Ureter (tissue), 1 donor: ENCODE measurements at regions not wholly inside any gene's neighbourhood (a gene's known extent, or its start where the extent isn't known, plus 50 kb on each side); places are given as distances from the start of the nearest gene placed in this dataset.
"Not testable (repeated sequence)": the region's sequence is repeated elsewhere in the genome, so short reads cannot be mapped to it uniquely, and the experiment has no call there.

ENCODE experiments used
- DNase-seq: peaks from one replicate; pipeline ENCODE4 v3.0.0-alpha.2; 2020; ENCODE audit warnings: low spot score
- donor health status: DM: yes; HTN: yes; CAD: no.

- peak; percentile 37 for DNase-seq
Observed at GRCh38 chr13:19062019-19062646, 119.5 kb downstream of the TUBA3C start.

- DNase-seq, result peak; percentile 41
Observed at GRCh38 chr13:19061278-19061677, 120.3 kb downstream of the TUBA3C start.

GRCh38 chr13:19060311-19061002, 121.2 kb downstream of the TUBA3C start:
- DNase-seq, result peak; percentile 32

GRCh38 chr13:19059016-19059780, 122.4 kb downstream of the TUBA3C start:
- DNase-seq, result peak; percentile 29

- DNase-seq, result no peak
Observed at GRCh38 chr13:19058566-19058965, 123.1 kb downstream of the TUBA3C start.

- DNase-seq, result peak; percentile 28
Observed at GRCh38 chr13:19057588-19058340, 123.9 kb downstream of the TUBA3C start.

- DNase-seq, result no peak
Observed at GRCh38 chr13:19056984-19057490, 124.6 kb downstream of the TUBA3C start.

GRCh38 chr13:19056355-19056880, 125.2 kb downstream of the TUBA3C start:
- no peak for DNase-seq

- no peak for DNase-seq
Observed at GRCh38 chr13:19055611-19056010, 126.0 kb downstream of the TUBA3C start.

GRCh38 chr13:19053561-19053960, 128.1 kb downstream of the TUBA3C start:
- no peak for DNase-seq

GRCh38 chr13:19052931-19053330, 128.7 kb downstream of the TUBA3C start:
- no peak for DNase-seq

GRCh38 chr13:19052180-19052579, 129.4 kb downstream of the TUBA3C start:
- no peak for DNase-seq

GRCh38 chr13:19050901-19051300, 130.7 kb downstream of the TUBA3C start:
- no peak for DNase-seq

- DNase-seq, result not testable (repeated sequence)
Observed at GRCh38 chr13:19049624-19050023, 132.0 kb downstream of the TUBA3C start.

GRCh38 chr13:19048381-19048780, 133.2 kb downstream of the TUBA3C start:
- DNase-seq, result no peak

- DNase-seq, result no peak
Observed at GRCh38 chr13:19023115-19023514, 158.5 kb downstream of the TUBA3C start.

GRCh38 chr13:19020988-19021387, 160.6 kb downstream of the TUBA3C start:
- no peak for DNase-seq

- no peak for DNase-seq
Observed at GRCh38 chr13:18998389-18998788, 183.2 kb downstream of the TUBA3C start.

GRCh38 chr13:18996627-18997051, 185.0 kb downstream of the TUBA3C start:
- no peak for DNase-seq

- no peak for DNase-seq
Observed at GRCh38 chr13:18996221-18996620, 185.4 kb downstream of the TUBA3C start.

GRCh38 chr13:18995259-18995873, 186.3 kb downstream of the TUBA3C start:
- DNase-seq, result no peak
